IMR-90 (cell line): ENCODE measurements at regions not wholly inside any gene's neighbourhood (a gene's known extent, or its start where the extent isn't known, plus 50 kb on each side); places are given as distances from the start of the nearest gene placed in this dataset.

Source experiments
- CEBPB ChIP-seq: IDR thresholded peaks from 2 replicates; pipeline ENCODE4 v1.6.1; 2012; ENCODE audit warnings: low read depth, low read length, improper control_type of control experiment
- CTCF ChIP-seq: conservative IDR thresholded peaks from 2 replicates; pipeline ENCODE4 v1.5.1; 2012; ENCODE audit warnings: mild to moderate bottlenecking, low read depth, low read length, improper control_type of control experiment
- FOS ChIP-seq: fragments of 150-350 bp; IDR thresholded peaks from 2 replicates; pipeline ENCODE4 v1.6.1; 2016; ENCODE audit warnings: low read depth, low read length
- MAFK ChIP-seq: IDR thresholded peaks from 2 replicates; pipeline ENCODE4 v1.6.1; 2012; ENCODE audit warnings: low read depth, low read length, improper control_type of control experiment

DNA sequence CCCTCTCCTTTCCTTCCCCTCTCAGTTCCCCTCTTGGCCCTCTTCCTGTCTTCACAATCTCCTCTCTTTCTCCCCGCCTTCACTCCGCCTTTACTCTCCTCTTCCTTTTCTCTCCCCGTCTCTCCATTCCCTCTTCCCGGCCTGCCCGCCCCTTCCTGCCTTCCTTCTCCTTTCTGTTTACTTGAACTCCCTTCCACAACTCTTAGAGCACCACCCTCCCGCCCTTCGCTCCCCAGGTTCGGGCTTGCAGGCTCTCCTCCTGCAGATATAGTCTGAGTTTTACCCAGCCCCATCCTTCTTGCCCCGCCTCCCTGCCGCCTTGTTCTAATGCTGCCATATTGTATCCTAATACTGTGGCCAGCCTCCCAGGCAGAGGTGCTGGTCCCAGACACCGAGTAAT, 201.5 kb upstream of the N4BP1 start:
- no peak for TF ChIP-seq FOS
- TF ChIP-seq CTCF = no peak
- no peak for TF ChIP-seq MAFK
- TF ChIP-seq CEBPB = no peak
